CD4-positive, alpha-beta T cell (primary cell): ENCODE measurements at regions not wholly inside any gene's neighbourhood (a gene's known extent, or its start where the extent isn't known, plus 50 kb on each side); places are given as distances from the start of the nearest gene placed in this dataset.

Experiments used
- ATAC-seq: fragments of 200-7000 bp; cut with Tn5 transposase; one replicate; pipeline ENCODE4 v1.10.0; 2022; ENCODE audit warnings: mild to moderate bottlenecking; ENCODE audit not compliant: poor library complexity
- CTCF ChIA-PET: fragments of 350-600 bp; sonication (Branson Sonifier 250); formaldehyde crosslinking; loops from one replicate; lab custom pipeline; 2021; ENCODE audit warnings: antibody characterized with exemption, inconsistent platforms; lab: Charles Lee
- POLR2A ChIA-PET: fragments of 350-600 bp; sonication (Branson Sonifier 250); formaldehyde crosslinking; loops from one replicate; lab custom pipeline; 2021; ENCODE audit warnings: antibody characterized with exemption, inconsistent platforms; lab: Charles Lee
- DNase-seq, 14 experiments: peaks; one replicate each; pipeline ENCODE4 v3.0.0-alpha.2; 2013 to 2020; ENCODE audit warnings: mixed read lengths in 2 of 14
- H3K27ac ChIP-seq, 2 donors: one replicate each; pipeline versions ENCODE4 v1.5.1 to v1.7.0; 2013; ENCODE audit warnings: low read length in 2 of 2, low read depth in 1 of 2, mild to moderate bottlenecking in 1 of 2
- H3K27me3 ChIP-seq, 2 experiments: 1 replicate in 1 of 2; 2 replicates in 1 of 2; pipeline versions ENCODE4 v1.6.1 to v1.7.0; 2013; ENCODE audit warnings: low read length in 2 of 2, control low read depth in 1 of 2, mild to moderate bottlenecking in 1 of 2, moderate library complexity in 1 of 2; ENCODE audit not compliant: insufficient read depth in 2 of 2, control insufficient read depth in 1 of 2
- H3K36me3 ChIP-seq: one replicate; pipeline ENCODE4 v1.6.1; 2013; ENCODE audit warnings: low read length, control low read depth; ENCODE audit not compliant: insufficient read depth
- H3K4me1 ChIP-seq: one replicate; pipeline ENCODE4 v1.6.1; 2013; ENCODE audit warnings: low read length, control low read depth; ENCODE audit not compliant: insufficient read depth
- H3K4me3 ChIP-seq: one replicate; pipeline ENCODE4 v1.5.1; 2013; ENCODE audit warnings: mild to moderate bottlenecking, low read length, moderate library complexity
- H3K9me3 ChIP-seq, 2 experiments: 1 replicate in 1 of 2; 2 replicates in 1 of 2; pipeline versions ENCODE4 v1.6.1 to v1.7.0; 2013; ENCODE audit warnings: low read length in 2 of 2, mild to moderate bottlenecking in 2 of 2, control low read depth in 1 of 2, moderate library complexity in 1 of 2; ENCODE audit not compliant: control insufficient read depth in 1 of 2, insufficient read depth in 1 of 2
- H3K27ac Mint-ChIP-seq: one replicate; pipeline ENCODE4 v1.8.0; 2020; ENCODE audit warnings: mixed read lengths
- H3K27me3 Mint-ChIP-seq: one replicate; pipeline ENCODE4 v1.8.0; 2021; ENCODE audit warnings: mixed read lengths
- H3K36me3 Mint-ChIP-seq: one replicate; pipeline ENCODE4 v1.8.0; 2021; ENCODE audit warnings: low read depth, mixed read lengths
- H3K4me1 Mint-ChIP-seq: one replicate; pipeline ENCODE4 v1.8.0; 2021; ENCODE audit warnings: low read depth, mixed read lengths
- H3K4me3 Mint-ChIP-seq: one replicate; pipeline ENCODE4 v1.8.0; 2020; ENCODE audit warnings: mild to moderate bottlenecking, mixed read lengths
- H3K9me3 Mint-ChIP-seq: one replicate; pipeline ENCODE4 v1.8.0; 2020; ENCODE audit warnings: mixed read lengths
- intact Hi-C, 2 experiments: fragments of 100-400 bp; cut with DNase I in 1 of 2; cut with micrococcal nuclease in 1 of 2; formaldehyde crosslinking; loops; one replicate each; pipeline versions ENCODE4 v1.15.1 to v1.9.0; 2023 to 2025; cut with DNase I, micrococcal nuclease
- TF ChIP-seq, protein P1 (sequence below): fragments of 200-600 bp; IDR thresholded peaks from one replicate; pipeline ENCODE4 v1.8.0; 2022; ENCODE audit warnings: antibody characterized with exemption, mild to moderate bottlenecking

DNA sequence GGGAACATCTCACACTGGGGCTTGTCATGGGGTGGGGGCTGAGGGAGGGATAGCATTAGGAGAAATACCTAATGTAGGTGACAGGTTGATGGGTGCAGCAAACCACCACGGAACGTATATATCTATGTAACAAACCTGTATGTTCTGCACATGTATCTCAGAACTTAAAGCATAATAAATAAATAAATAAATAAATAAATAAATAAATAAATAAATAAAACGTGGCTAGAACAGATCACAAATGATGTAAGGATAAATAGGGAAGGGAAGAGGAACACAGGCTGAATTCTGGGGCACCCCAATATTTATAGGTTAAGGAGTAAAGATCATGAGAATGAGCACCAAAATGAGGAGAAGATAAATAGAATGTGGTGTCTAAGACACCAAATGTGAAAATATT, 592.2 kb downstream of the AMY1C start:
- Histone ChIP-seq H3K4me1 (no peaks in the 10 kb centered on the region), H3K4me3 (no peak overlapping the region), H3K27me3 (no peaks in the 10 kb centered on the region), H3K27ac (no peak overlapping the region), H3K36me3 (no peaks in the 10 kb centered on the region), H3K9me3 (peaks cover 0 to 13% of the 10 kb centered on the region in 2 experiments)
- no peak for ATAC-seq
- DNase-seq, result no peak
- no peaks in the 10 kb centered on the region for H3K27me3 Mint-ChIP-seq
- CTCF ChIA-PET, result no interaction called here
- H3K9me3 Mint-ChIP-seq, result peaks cover 22% of the 10 kb centered on the region
- no peak overlapping the region for H3K27ac Mint-ChIP-seq
- H3K4me3 Mint-ChIP-seq, result no peak overlapping the region
- TF ChIP-seq, protein P1, sequence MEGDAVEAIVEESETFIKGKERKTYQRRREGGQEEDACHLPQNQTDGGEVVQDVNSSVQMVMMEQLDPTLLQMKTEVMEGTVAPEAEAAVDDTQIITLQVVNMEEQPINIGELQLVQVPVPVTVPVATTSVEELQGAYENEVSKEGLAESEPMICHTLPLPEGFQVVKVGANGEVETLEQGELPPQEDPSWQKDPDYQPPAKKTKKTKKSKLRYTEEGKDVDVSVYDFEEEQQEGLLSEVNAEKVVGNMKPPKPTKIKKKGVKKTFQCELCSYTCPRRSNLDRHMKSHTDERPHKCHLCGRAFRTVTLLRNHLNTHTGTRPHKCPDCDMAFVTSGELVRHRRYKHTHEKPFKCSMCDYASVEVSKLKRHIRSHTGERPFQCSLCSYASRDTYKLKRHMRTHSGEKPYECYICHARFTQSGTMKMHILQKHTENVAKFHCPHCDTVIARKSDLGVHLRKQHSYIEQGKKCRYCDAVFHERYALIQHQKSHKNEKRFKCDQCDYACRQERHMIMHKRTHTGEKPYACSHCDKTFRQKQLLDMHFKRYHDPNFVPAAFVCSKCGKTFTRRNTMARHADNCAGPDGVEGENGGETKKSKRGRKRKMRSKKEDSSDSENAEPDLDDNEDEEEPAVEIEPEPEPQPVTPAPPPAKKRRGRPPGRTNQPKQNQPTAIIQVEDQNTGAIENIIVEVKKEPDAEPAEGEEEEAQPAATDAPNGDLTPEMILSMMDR, result no peak
- no peaks in the 10 kb centered on the region for H3K4me1 Mint-ChIP-seq
- H3K36me3 Mint-ChIP-seq, result no peaks in the 10 kb centered on the region
- intact Hi-C loops, result no loop called here
- POLR2A ChIA-PET, result no interaction called here

DNA sequence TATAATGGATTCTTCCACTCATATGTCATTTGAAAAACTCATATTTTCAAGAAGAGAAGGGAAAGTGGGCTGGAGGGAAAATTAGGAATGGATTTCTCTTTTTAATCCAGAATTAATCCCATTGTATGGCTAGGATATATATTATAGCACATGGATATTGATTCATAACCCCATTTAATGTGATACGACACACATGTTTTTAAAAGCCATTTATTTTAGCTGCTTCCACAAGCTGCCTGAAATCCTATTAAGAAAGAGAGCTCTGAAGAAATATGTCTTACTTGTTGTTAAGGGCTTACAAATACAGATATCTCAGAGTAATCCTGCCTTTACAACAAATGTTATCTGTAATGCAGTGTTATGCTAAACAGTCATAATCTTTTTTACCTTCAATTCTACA, 598.6 kb downstream of the AMY1C start:
- CTCF ChIA-PET, result no interaction called here
- intact Hi-C loops, result no loop called here
- Histone ChIP-seq H3K36me3 (no peaks in the 10 kb centered on the region), H3K9me3 (peaks cover 0 to 11% of the 10 kb centered on the region in 2 experiments), H3K27me3 (no peaks in the 10 kb centered on the region), H3K4me1 (no peaks in the 10 kb centered on the region), H3K4me3 (no peak overlapping the region), H3K27ac (no peak overlapping the region)
- no peaks in the 10 kb centered on the region for H3K27me3 Mint-ChIP-seq
- POLR2A ChIA-PET, result no interaction called here
- H3K4me3 Mint-ChIP-seq, result no peak overlapping the region
- no peak for DNase-seq
- H3K36me3 Mint-ChIP-seq, result no peaks in the 10 kb centered on the region
- no peak overlapping the region for H3K27ac Mint-ChIP-seq
- H3K4me1 Mint-ChIP-seq, result no peaks in the 10 kb centered on the region
- TF ChIP-seq, protein P1, result no peak
- H3K9me3 Mint-ChIP-seq, result peaks cover 11% of the 10 kb centered on the region
- ATAC-seq, result no peak

DNA sequence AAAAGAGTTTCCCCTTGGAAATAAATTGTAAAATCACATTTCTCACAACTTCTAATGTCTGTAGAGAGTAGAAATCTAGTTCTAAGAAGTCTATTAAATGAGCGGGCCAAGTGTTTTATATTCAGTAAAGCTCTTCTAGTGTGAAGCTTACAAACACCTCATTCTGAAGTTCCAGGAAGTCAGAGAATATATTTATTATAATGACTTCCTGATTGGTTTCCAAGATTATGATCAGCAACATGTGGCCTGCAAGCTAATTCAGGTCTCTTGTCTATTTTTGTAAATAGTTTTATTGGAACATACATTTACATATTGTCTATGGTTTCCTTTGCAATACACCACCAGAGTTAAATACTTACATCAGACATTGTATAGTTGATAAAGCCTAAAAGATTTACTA, 603.9 kb downstream of the AMY1C start:
- POLR2A ChIA-PET, result no interaction called here
- peaks cover 4 to 6% of the 10 kb centered on the region in 2 experiments for H3K9me3 ChIP-seq
- intact Hi-C loops, result no loop called here
- TF ChIP-seq, protein P1, result no peak
- ATAC-seq (no peak), DNase-seq (no peak)
- Mint-ChIP-seq H3K36me3 (no peaks in the 10 kb centered on the region), H3K9me3 (peaks cover 11% of the 10 kb centered on the region), H3K4me3 (no peak overlapping the region), H3K4me1 (no peaks in the 10 kb centered on the region), H3K27ac (no peak overlapping the region), H3K27me3 (no peaks in the 10 kb centered on the region)
- CTCF ChIA-PET, result no interaction called here
- no peaks in the 10 kb centered on the region for H3K4me1 ChIP-seq
- H3K4me3 ChIP-seq, result no peak overlapping the region
- H3K27me3 ChIP-seq, result no peaks in the 10 kb centered on the region
- no peak overlapping the region for H3K27ac ChIP-seq
- no peaks in the 10 kb centered on the region for H3K36me3 ChIP-seq
